Brain microvascular endothelial cell (primary cell): ENCODE measurements at regions not wholly inside any gene's neighbourhood (a gene's known extent, or its start where the extent isn't known, plus 50 kb on each side); places are given as distances from the start of the nearest gene placed in this dataset.
"Not testable (repeated sequence)": the region's sequence is repeated elsewhere in the genome, so short reads cannot be mapped to it uniquely, and the experiment has no call there.

ENCODE experiments used
- DNase-seq: peaks from one replicate; pipeline ENCODE4 v3.0.0-alpha.2; 2020
- H3K27ac ChIP-seq: fragments of 250-450 bp; sonication (Bioruptor Pico); 2 replicates; pipeline ENCODE4 v1.5.1; 2020; ENCODE audit warnings: mild to moderate bottlenecking, moderate library complexity
- H3K27me3 ChIP-seq: fragments of 250-450 bp; sonication (Bioruptor Pico); replicated peaks from 2 replicates; pipeline ENCODE4 v1.5.1; 2020; ENCODE audit warnings: mild to moderate bottlenecking
- H3K36me3 ChIP-seq: fragments of 250-450 bp; sonication (Bioruptor Pico); replicated peaks from 2 replicates; pipeline ENCODE4 v1.5.1; 2020; ENCODE audit warnings: mild to moderate bottlenecking
- H3K4me3 ChIP-seq: 2 replicates; pipeline ENCODE4 v1.5.1; 2011; ENCODE audit warnings: low read depth, mild to moderate bottlenecking, control low read depth, low read length, moderate library complexity
- CTCF ChIP-seq: IDR thresholded peaks from 2 replicates; pipeline ENCODE4 v1.5.1; 2011; ENCODE audit warnings: low read depth, mild to moderate bottlenecking, moderate library complexity, low read length, control low read depth, inconsistent platforms; ENCODE audit errors: missing control alignments
- in situ Hi-C: cut with HindIII; loops from 2 replicates; pipeline ENCODE4 v1.10.0; 2017; ENCODE audit warnings: low sequenced_read_pairs, low pct_ligation_motif_present

- H3K36me3 ChIP-seq: no peaks in the 10 kb centered on the region
- H3K27me3 ChIP-seq: no peaks in the 10 kb centered on the region
- no peak for DNase-seq
- H3K27ac ChIP-seq: no peak overlapping the region
- in situ Hi-C loops: no loop called here
- H3K4me3 ChIP-seq: no peak overlapping the region
- TF ChIP-seq CTCF: no peak
Measured at GRCh38 chr3:165653130-165653778, 184.0 kb downstream of the BCHE start.

GRCh38 chr3:165649282-165649681, 187.9 kb downstream of the BCHE start:
- H3K27ac ChIP-seq, H3K27me3 ChIP-seq, H3K36me3 ChIP-seq, in situ Hi-C loops, DNase-seq, H3K4me3 ChIP-seq: not testable (repeated sequence)

GRCh38 chr3:165645191-165645590, 192.0 kb downstream of the BCHE start:
- in situ Hi-C loops: no loop called here
- TF ChIP-seq CTCF: no peak

GRCh38 chr3:165644331-165644730, 192.9 kb downstream of the BCHE start:
- no peaks in the 10 kb centered on the region for H3K27me3 ChIP-seq
- no peak for TF ChIP-seq CTCF
- H3K36me3 ChIP-seq: no peaks in the 10 kb centered on the region
- H3K27ac ChIP-seq: no peak overlapping the region
- in situ Hi-C loops: no loop called here
- no peak overlapping the region for H3K4me3 ChIP-seq
- DNase-seq: no peak

More at GRCh38 chr3:165645191-165645590, 192.0 kb downstream of the BCHE start:
- DNase-seq: no peak
- Histone ChIP-seq H3K4me3 (no peak overlapping the region), H3K27me3 (no peaks in the 10 kb centered on the region), H3K36me3 (no peaks in the 10 kb centered on the region), H3K27ac (no peak overlapping the region)

GRCh38 chr3:165643425-165643824, 193.8 kb downstream of the BCHE start:
- peak; percentile 67 for DNase-seq
- Histone ChIP-seq H3K36me3 (no peaks in the 10 kb centered on the region), H3K27ac (peak overlapping the region; percentile 96), H3K27me3 (no peaks in the 10 kb centered on the region), H3K4me3 (no peak overlapping the region)
- in situ Hi-C loops: no loop called here
- TF ChIP-seq CTCF: no peak

- no peak for TF ChIP-seq CTCF
- in situ Hi-C loops: no loop called here
- no peaks in the 10 kb centered on the region for H3K27me3 ChIP-seq
- peak; percentile 97 for DNase-seq
- no peaks in the 10 kb centered on the region for H3K36me3 ChIP-seq
- H3K27ac ChIP-seq: peak overlapping the region; percentile 96
- H3K4me3 ChIP-seq: peak overlapping the region; percentile 18
Measured at GRCh38 chr3:165642761-165643420, 194.3 kb downstream of the BCHE start.
